Body of pancreas (tissue), 4 donors: ENCODE measurements at regions not wholly inside any gene's neighbourhood (a gene's known extent, or its start where the extent isn't known, plus 50 kb on each side); places are given as distances from the start of the nearest gene placed in this dataset.

Experiments used
- CTCF ChIP-seq, 7 experiments: fragments of 450-650 bp in 4 of 7; fragments of 200-600 bp in 3 of 7; sonication (generic) in 3 of 7; IDR thresholded peaks; one replicate each; pipeline ENCODE4 v1.5.1; 2016 to 2019; ENCODE audit warnings: antibody characterized with exemption in 7 of 7
- POLR2A ChIP-seq, 3 donors: fragments of 450-650 bp; IDR thresholded peaks; one replicate each; pipeline ENCODE4 v1.6.1; 2016; ENCODE audit warnings: antibody characterized with exemption in 3 of 3, mild to moderate bottlenecking in 2 of 3

GRCh38 chr6:62357835-62358234 is 71.8 kb upstream of the KHDRBS2 start:
- TF ChIP-seq CTCF (IDR thresholded peaks at IDR 0.05) = no peak
- no peak for TF ChIP-seq POLR2A (IDR thresholded peaks at IDR 0.05)
